ENCODE measurements at regions not wholly inside any gene's neighbourhood (a gene's known extent, or its start where the extent isn't known, plus 50 kb on each side); places are given as distances from the start of the nearest gene placed in this dataset.
"Not testable (repeated sequence)": the region's sequence is repeated elsewhere in the genome, so short reads cannot be mapped to it uniquely, and the experiment has no call there.

DNA sequence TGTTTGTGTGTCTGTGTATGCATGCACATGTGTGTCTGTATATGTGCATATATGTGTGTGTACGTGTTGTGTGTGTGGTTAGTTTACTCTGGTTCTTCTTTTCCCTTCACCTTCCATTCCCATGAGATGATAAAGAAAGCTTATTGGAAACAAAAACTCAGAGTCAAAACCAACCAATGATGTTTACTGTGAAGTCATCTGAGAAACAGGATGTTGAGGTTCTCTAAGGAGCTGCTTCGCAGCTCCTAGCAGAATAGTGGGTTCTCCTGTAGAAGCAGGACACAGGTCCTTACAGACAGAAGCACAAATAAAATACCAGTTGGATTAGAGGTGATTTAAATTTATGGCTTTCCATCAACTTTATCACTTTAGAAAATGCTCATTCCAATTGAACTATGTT lies 256.1 kb upstream of the PLET1 start:
- no peak for DNase-seq

DNA sequence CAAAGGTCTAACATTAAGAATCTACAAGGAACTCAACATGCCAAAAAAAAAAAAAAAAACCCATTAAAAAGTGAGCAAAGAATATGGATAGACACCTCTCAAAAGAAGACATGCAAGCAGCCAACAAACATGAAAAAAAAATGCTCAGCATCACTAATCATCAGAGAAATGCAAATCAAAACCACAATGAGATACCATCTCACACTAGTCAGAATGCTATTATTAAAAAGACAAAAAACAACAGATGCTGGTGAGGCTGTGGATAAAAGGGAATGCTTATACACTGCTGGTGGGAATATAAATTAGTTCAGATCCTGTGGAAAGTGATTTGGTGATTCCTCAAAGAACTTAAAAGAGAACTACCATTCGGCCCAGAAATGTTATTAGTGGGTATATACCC lies 257.7 kb upstream of the PLET1 start:
- no peak for DNase-seq

DNA sequence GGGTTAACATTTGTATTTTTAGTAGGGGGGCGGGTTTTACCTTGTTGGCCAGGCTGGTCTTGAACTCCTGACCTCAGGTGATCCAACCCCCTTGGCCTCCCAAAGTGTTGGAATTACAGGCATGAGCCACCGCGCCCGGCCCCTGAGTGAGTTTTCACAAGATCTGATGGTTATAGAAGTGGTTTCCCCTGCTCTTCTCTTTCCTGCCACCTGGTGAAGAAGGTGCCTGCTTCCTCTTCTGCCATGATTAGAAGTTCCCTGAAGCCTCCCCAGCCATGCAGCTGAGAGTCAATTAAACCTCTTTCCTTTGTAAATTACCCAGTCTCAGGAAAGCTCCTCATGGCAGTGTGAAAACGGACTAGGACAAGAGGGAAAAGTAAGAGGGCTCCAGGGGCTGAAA lies 259.1 kb upstream of the PLET1 start:
- no peak for DNase-seq

DNA sequence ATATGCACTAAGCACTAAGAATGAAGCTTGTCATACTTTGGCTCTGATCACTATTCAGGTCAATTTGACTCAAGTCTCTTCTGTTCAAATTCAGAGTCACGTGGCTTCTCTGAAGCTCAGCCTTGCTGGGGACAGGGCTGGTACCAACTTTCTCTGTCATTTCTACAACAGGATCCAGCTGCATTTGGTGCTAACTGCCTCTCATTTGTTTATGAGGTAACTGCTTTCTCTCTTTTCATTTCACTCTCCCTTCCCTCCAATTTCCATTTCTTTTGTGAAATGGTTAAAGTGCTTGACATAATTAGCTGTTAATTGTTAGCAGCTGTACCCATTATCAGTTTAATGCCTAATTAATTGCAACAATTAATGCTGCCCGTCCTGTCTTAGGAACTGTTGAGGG lies 259.7 kb upstream of the PLET1 start:
- no peak for DNase-seq

DNA sequence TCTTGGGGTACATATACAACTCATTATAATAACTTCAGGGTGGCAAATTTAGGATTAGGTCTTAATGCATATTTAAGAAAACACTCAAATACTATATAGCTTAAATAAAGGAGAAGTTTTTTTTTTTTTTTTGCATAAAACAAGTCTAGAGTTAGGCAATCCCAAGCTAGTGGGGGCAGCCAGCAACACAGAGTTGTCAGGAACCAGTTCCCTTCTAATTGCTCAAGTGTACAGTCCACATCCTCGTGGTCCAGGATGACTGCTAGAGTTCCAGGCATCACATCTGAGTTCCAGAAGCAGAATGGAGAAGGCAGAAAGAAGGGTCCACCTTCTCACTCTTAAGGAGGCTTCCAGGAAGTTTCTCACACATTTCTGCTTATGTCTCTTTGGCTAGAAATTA lies 261.9 kb upstream of the PLET1 start:
- DNase-seq: no peak

DNA sequence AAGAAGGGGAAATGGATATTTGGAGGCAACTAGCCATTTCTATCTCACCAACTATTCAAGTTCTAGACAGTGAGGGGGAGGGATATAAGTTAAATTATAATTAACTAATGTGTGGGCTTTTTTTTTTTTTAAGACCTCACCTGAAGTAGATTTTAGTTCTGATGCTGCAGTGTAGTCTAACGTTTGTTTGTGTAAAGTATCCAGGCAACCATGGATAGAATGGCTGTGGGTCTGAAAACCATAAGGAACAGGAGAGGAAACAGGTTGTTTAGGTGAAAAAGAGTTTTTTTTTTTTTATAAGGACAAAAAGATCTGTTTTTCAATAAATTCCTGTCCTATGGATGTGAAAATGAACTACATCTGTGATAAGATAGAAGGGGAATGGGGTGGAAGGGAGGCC lies 262.4 kb upstream of the PLET1 start:
- no peak for DNase-seq

DNA sequence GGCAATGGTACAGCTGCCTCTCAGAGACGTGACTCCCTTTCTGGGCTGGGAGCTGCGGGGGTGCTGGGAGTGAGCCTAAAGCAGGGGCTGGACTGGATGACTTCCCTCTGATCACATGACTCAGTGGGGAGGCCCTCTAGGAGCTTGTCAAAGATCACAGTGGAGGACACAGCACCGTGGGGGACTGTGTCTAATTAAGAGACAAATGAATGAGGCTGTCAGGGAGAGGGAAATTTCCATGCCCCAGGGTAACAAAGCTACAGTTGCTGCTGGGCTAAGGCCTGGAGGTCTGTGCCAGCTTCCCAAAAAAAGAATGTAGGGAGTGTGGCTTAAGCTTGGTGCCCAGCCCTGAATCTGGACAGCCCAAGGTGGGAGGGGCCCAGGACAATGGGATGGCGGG lies 262.8 kb upstream of the PLET1 start:
- no peak for DNase-seq

DNA sequence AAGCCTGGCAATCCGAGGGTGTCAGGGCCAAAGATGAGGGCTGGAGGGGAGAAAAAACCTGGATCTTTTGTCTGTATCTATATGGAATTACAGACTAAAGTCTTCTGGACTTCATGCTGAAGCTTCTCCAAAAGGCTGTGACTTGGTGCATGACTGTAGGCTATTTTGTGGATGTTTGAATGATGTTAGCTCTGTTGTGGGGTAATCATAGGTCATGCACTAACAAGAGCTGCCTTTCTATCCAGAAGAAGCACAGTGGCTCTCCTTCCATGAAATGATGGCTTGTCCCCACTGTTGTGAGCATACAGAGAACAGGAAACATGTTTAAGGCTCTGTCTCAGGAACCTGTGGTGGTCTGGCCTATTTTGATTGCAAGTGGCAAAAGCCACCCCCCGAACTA lies 263.3 kb upstream of the PLET1 start:
- no peak for DNase-seq

DNA sequence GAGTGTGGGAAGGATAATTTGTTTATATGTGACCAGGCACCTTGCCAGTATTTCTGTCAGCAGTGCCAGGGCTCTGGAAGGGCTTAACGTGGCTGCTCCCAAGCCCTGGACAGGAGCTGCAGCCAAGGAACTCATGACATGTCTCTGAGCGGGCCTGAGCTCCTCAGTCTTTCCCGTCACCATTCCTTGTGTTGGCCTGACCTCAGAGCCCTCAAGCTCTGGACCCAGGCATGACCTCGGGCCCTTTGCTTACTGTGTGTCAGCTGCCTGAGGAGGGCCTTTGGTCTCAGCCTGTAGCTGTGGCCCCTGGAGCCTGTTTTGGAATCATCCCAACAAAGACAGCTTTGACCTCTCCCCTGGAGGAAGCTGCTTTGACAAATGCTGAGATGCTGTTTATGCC lies 264.1 kb upstream of the PLET1 start:
- DNase-seq: no peak

DNA sequence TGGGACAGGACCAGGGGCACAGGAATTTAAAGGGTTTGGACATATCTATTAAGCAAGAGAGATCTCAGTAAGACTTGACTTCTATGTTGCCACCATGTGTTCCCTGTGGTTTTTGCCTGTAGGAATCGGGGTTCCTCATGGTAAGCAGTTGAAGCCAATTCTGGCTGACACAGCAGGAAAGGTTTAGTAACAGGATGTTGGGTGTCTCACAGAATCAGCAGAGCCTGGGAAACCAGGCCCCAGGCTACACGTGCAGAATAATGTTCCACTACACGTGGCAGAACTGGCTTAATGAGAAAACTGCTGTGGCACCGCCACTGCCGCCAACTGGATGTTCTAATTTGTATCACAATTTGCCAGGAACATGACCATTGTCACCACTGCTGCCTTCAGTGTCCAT lies 264.6 kb upstream of the PLET1 start:
- DNase-seq: no peak

DNA sequence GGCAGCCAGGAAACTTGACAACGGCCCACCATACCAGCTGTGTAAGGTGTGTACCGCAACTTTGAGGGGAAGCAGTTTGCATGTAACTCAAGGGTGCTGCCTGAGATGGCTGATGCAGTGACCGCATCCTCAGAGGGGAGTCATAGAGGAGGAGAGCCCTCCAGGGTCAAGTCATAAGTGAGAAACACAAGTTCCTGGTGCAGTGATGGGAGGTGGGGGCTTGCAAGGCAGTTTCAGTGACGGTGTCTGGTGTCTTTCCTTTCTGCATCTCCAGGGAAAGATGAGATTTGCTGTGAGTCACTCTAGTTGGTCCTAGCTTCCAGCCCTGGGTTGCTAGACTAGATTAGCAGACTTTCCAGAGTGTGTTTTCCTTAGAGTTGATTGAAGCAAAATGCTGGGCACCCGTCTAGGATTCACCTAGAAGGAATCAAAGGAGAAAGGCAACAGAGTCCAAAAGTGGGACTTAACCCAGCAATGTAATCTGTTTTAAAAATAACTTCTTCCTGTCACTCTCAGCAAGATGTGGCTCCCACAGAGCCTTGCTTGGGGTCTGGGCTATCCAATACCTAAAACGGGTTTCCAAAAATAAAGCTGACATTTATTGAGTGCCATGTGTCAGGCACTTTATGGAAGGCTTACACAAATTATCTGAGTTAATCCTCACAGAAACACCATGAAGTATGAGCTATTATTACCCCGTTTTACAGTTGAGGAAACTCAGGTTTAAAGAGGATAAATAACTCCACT lies 265.4 kb upstream of the PLET1 start:
- no peak for DNase-seq

DNA sequence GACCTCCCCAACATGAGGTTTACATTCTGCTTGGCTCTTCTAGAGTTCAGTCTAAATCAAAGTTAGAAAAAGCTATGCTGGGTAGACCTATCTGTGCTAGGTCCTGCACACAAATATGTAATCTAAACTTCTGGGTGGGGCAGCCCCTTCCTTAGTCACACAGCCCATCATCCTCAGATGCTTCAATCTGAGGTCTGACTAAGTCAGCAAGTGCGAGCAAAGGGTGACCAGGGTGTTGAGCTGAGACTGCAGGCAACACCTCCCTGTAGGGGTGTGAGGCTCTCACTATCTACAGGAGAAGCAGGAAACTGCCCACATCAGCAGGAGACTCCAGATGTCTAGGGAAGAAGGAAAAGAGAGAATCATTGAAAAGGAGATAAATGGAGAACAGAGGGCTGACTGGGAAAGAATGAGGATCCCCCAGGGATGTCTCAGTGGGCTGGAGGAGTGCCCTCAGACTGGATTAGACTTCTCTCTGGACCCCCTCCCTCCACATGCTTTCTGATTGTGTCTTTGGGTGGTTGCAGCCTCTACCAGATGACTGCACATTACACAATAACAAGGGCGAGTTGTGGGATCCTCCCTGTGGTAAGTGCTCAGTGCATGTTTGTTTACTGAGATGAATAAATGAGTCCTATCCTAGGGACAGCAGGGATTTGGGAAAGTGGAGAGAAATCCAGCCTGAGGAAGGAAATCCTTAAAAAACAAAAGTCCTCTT lies 266.2 kb upstream of the PLET1 start:
- no peak for DNase-seq

DNA sequence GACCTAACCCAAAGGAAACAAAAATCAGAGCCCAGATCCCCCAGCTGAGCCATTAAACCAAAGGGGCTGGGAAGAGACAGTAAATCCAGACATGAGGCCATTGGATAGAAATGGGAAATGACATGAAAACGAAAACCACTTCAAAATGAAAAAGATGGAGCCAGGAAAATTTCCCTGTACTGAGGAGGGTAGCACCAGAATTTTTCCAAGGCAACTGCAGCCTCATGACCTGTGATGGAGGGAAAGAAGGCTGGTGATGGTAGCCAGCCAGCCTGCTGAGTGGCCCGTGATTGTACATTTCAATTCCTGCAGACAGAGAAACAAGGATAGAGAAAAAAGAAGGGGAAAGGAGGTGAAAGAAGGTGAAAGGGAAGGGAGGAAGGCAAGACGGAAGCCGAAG lies 268.4 kb upstream of the PLET1 start:
- DNase-seq: no peak

DNA sequence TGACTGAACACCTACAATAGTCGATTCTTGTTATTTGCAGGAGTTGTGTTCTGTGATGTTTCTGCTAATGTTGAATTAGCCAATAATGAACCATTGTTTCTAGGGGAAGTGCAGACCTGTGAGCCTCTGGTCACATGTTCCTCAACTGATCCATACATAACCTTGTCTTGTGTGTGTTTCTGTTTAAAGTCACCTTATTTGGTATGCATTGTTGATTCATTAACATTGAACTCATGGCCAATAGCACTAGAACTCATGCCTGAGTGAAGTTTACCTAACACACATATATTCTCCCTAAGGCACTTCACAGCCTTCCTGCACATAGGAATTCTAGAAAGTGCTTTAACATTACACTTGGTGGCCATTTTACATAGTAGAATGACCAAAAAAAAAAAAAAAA lies 271.8 kb upstream of the PLET1 start:
- DNase-seq: no peak

DNA sequence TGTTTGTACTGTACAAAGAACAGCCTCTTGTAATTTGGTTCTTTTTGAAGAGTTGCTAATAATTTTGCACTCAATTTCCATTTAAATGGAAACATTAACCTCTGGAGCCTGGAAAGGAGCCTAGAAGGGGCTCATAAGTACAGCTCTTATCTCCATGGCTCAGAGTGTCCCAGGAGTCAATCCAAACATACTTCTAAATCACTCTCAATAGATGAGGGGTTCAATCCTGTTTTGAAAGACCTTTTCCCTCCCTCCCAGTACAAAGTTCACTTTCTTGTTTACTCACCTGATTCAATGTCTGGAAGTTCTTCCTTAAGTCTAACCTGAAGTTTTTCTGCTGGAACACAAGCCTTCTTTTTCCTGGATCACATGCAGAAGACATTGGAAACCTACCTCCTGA lies 273.0 kb upstream of the PLET1 start:
- no peak for DNase-seq

DNA sequence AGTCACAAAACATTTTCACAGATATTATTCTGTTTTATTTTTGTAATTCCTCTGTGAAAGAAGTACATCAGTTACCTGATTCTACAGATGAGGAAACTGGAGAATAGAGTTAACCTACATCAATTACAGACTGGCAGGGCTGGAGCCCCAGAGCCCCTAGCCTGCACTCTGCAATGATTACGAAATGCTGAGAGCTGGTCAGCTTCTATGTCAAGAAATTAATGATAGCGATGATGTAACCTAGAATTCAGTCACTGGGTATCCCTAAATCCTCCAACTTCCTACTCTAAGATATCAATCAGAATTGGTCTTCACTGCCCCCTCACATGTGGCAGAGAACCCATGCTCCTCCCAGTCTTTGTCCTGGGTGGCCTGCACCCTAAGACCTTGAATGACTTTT lies 273.5 kb upstream of the PLET1 start:
- DNase-seq: no peak

DNA sequence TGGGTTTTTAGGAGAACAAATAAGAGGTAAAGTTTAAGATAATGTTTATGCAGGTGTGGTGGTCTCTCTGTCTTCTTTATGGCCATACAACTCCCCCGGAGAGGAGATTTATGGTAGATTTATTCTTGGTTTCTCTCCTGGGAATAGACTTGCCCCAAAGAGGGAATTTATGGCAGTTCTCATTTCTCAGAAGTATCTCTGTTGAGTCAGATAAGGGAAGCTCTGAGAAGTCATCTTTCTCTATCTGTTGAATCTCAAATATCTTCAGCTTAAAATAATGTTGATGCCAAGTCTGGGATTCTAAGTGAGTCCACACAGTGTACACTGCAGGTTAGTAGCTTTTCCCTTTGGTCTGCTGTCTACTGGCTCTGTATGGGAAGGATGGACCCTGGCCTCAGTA lies 276.4 kb upstream of the PLET1 start:
- no peak for DNase-seq

DNA sequence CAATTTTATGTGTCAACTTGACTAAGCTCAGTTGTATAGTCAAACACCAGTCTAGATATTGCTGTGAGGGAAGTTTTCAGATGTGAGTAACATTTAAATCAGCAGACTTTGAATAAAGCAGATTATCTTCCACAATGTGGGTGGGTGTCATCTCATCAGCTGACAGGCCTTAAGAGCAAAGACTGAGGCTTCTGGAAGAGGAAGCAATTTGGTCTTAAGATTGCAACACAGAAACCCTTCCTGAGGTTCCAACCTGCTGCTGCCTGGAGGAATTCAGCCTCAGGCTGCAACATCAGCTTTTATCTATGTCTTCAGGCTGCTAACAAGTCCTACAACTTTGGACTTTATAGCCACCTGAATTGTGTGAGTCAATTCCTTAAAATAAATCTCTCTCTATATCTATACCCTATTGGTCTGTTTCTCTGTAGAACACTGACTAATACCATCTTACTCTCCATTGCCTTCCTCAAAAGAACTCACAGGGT lies 277.2 kb upstream of the PLET1 start:
- DNase-seq: no peak

DNA sequence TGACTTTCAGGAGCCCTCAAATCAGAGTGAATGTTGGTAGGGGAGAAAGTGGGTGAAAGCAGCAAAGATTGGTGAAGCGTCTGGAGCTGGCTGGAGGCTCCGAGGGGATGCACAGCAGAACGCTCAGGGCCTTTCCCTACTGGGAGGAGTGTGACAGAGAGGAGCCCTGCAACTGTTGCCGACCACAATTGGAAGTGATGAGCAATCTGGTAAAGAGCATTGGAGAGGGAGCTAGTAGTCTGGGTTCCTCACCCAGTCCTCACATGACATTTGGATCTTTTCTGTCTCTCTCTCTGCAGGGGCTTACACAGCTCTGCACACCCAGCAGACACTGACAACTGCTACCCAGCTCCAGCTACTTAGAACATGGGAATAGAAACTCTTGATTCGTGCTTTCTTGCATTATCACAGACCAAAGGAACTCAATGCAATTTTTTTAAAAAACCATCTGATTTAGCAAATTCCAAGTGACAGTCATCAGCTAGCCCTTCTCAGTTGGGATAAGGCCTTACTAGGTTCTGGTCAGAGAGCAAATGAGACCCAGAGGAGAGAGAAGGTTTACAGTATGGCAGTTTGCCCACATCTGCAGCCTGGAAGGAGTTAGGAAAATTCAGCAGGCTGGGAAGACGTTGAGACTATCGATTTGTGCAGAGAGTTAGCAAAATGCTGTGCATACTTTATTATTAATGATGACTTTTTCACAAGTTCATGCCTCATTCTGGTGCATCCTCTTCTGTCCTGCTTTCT lies 278.0 kb upstream of the PLET1 start:
- no peak for DNase-seq

DNA sequence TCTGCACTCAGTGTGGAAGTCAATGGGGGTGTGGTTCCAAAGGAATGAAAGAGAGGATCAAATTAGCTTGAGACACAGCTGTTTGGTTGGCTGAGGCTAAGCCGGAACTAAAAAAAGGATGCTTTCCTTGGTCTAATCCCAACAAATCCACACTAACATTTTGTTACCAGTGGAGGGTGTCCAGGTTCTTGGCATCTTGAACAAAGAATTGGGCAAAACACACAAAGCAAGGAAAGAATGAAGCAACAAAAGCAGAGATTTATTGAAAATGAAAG lies 278.6 kb upstream of the PLET1 start:
- not testable (repeated sequence) for DNase-seq

DNA sequence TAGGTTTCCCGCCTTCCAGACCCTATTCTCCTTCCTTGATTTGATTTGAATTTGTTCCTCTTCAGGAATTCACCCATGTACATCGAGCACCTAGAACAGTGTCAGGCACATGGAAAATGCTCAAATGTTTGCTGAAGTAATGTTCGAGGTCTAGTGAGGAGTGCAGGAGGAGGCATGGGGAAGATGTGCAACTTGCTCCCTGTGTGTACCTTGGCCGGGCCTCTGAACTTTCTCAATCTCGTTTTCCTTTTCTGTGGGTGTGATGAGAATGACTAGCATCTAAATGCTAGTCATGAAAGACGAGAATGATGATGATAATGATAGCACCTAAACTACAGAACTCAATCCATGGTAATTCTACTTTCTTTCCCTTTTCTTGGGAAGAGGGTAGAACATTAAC lies 279.1 kb upstream of the PLET1 start:
- no peak for DNase-seq

DNA sequence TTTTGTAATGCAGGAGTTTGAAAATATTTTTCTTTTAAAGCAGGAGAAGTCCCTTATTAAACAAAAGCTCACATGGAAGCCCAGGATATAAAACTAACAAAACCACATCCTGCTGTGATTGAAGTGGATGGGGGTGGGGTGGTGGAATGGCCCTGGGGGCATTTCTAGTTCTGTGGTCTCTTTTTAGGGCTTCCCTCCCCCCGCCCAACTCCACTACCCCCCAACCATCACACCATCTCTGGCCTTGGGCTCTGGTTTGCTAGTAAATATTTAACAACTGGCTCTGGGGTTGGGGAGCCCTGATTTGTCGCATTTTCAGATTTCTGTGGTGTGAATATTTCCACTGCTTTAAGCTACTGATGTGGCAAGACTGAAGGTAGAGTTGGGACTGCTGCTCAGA lies 279.6 kb upstream of the PLET1 start:
- no peak for DNase-seq

DNA sequence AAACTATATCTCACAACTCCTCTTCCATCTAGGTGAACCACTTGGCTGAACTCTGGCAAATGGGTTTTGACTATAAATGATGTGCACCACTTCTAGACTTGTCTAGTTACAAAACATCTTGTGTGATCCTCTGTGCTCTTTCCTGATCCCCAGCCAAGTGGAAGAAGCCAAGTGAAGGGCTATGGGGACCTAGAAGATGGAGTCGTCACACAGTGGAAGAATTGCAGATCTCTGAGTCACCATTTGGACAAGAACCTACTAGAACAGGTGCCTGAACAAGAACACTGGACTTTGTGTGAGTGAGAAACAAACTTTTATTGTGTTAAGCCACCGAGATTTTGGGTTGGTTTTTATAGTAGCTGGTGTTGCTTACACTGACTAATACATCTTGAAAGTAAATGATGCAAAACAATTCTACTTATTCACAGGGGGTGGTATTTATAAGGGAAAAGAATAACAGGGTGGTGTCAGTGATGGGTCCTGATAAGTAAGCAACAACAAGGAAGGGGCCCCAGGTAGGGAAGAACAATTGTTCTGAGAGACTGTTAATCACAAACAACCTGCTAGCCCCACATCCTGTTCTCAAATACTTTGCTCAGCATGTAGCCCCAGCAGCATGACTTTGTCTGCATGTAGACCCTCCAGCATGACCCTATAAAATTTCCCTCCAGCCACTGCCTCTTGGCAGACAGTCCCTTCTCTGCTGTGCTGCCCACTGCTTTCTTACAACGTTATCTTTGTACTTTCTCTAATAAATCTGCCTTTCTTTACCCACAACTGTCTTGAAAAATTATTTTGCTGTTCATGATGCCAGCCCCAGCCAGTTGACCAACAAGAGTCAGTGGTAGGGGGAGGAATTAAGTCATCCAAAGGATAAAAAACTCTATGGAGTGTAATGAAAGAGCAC lies 280.7 kb upstream of the PLET1 start:
- no peak for DNase-seq
